ENCODE measurements at regions not wholly inside any gene's neighbourhood (a gene's known extent, or its start where the extent isn't known, plus 50 kb on each side); places are given as distances from the start of the nearest gene placed in this dataset.

GRCh38 chr2:53312181-53312580 lies 455.4 kb upstream of the CHAC2 start:
- no peaks in the 10 kb centered on the region for H3K4me1 ChIP-seq
- 69 to 77% methylated on average over 3 to 5 of the region's 5 CpGs for WGBS, 2 donors (ENCODE audit: low coverage in 1 of 2)
- H3K9me3 ChIP-seq, result no peaks in the 10 kb centered on the region
- no peaks in the 10 kb centered on the region for H3K36me3 ChIP-seq
- H3K27me3 ChIP-seq, result no peaks in the 10 kb centered on the region
- TF ChIP-seq POLR2AphosphoS5 (IDR thresholded peaks at IDR 0.05) (no peak), EP300 (IDR thresholded peaks at IDR 0.05) (no peak), POLR2A (IDR thresholded peaks at IDR 0.05) (no peak)
- TF ChIP-seq, protein P1, sequence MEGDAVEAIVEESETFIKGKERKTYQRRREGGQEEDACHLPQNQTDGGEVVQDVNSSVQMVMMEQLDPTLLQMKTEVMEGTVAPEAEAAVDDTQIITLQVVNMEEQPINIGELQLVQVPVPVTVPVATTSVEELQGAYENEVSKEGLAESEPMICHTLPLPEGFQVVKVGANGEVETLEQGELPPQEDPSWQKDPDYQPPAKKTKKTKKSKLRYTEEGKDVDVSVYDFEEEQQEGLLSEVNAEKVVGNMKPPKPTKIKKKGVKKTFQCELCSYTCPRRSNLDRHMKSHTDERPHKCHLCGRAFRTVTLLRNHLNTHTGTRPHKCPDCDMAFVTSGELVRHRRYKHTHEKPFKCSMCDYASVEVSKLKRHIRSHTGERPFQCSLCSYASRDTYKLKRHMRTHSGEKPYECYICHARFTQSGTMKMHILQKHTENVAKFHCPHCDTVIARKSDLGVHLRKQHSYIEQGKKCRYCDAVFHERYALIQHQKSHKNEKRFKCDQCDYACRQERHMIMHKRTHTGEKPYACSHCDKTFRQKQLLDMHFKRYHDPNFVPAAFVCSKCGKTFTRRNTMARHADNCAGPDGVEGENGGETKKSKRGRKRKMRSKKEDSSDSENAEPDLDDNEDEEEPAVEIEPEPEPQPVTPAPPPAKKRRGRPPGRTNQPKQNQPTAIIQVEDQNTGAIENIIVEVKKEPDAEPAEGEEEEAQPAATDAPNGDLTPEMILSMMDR (IDR thresholded peaks at IDR 0.05), result no peak
- H3K27ac ChIP-seq, result no peak overlapping the region
- ATAC-seq, result no peak
- H3K4me3 ChIP-seq, result no peak overlapping the region

- 66 to 76% methylated on average over 4 of the region's 4 CpGs for WGBS, 2 donors (ENCODE audit: low coverage in 1 of 2)
- TF ChIP-seq POLR2AphosphoS5 (IDR thresholded peaks at IDR 0.05), result no peak
- H3K36me3 ChIP-seq, result no peaks in the 10 kb centered on the region
- no peak overlapping the region for H3K4me3 ChIP-seq
- no peak for ATAC-seq
- H3K9me3 ChIP-seq, result no peaks in the 10 kb centered on the region
- H3K4me1 ChIP-seq, result no peaks in the 10 kb centered on the region
- no peaks in the 10 kb centered on the region for H3K27me3 ChIP-seq
- no peak overlapping the region for H3K27ac ChIP-seq
Measured at GRCh38 chr2:53303012-53303578, 464.5 kb upstream of the CHAC2 start.

- Histone ChIP-seq H3K9me3 (no peaks in the 10 kb centered on the region), H3K4me3 (no peak overlapping the region), H3K4me1 (no peaks in the 10 kb centered on the region), H3K27me3 (no peaks in the 10 kb centered on the region), H3K36me3 (no peaks in the 10 kb centered on the region), H3K27ac (no peak overlapping the region)
- WGBS, 2 donors (ENCODE audit: low coverage in 1 of 2), result 90 to 91% methylated on average over 1 of the region's 1 CpG
- TF ChIP-seq POLR2A (IDR thresholded peaks at IDR 0.05), result no peak
- TF ChIP-seq POLR2AphosphoS5 (IDR thresholded peaks at IDR 0.05), result no peak
- TF ChIP-seq EP300 (IDR thresholded peaks at IDR 0.05), result no peak
- TF ChIP-seq, protein P1 (IDR thresholded peaks at IDR 0.05), result no peak
- no peak for ATAC-seq
Measured at GRCh38 chr2:53302455-53302854, 465.1 kb upstream of the CHAC2 start.

- no peaks in the 10 kb centered on the region for H3K27me3 ChIP-seq
- TF ChIP-seq, protein P1 (IDR thresholded peaks at IDR 0.05), result no peak
- TF ChIP-seq POLR2A (IDR thresholded peaks at IDR 0.05), result no peak
- no peak for TF ChIP-seq POLR2AphosphoS5 (IDR thresholded peaks at IDR 0.05)
- TF ChIP-seq EP300 (IDR thresholded peaks at IDR 0.05), result no peak
- no peak for ATAC-seq
- H3K27ac ChIP-seq, result no peak overlapping the region
- no peaks in the 10 kb centered on the region for H3K9me3 ChIP-seq
- no peaks in the 10 kb centered on the region for H3K36me3 ChIP-seq
- no peaks in the 10 kb centered on the region for H3K4me1 ChIP-seq
- no peak overlapping the region for H3K4me3 ChIP-seq
Measured at GRCh38 chr2:53289309-53290006, 478.1 kb upstream of the CHAC2 start.

GRCh38 chr2:53286345-53286744 lies 481.3 kb upstream of the CHAC2 start:
- H3K36me3 ChIP-seq, result no peaks in the 10 kb centered on the region
- no peaks in the 10 kb centered on the region for H3K27me3 ChIP-seq
- 70 to 86% methylated on average over 1 to 2 of the region's 2 CpGs for WGBS, 2 donors (ENCODE audit: low coverage in 1 of 2)
- TF ChIP-seq POLR2AphosphoS5 (IDR thresholded peaks at IDR 0.05) (no peak), EP300 (IDR thresholded peaks at IDR 0.05) (no peak), POLR2A (IDR thresholded peaks at IDR 0.05) (no peak)
- TF ChIP-seq, protein P1 (IDR thresholded peaks at IDR 0.05), result no peak
- no peaks in the 10 kb centered on the region for H3K4me1 ChIP-seq
- H3K9me3 ChIP-seq, result no peaks in the 10 kb centered on the region
- no peak overlapping the region for H3K4me3 ChIP-seq
- ATAC-seq, result no peak
- no peak overlapping the region for H3K27ac ChIP-seq
